ENCODE measurements at regions not wholly inside any gene's neighbourhood (a gene's known extent, or its start where the extent isn't known, plus 50 kb on each side); places are given as distances from the start of the nearest gene placed in this dataset.

GRCh38 chr14:51392416-51392815 is 152.4 kb downstream of the TMX1 start:
- Mint-ChIP-seq H3K9me3 (peaks cover 2% of the 10 kb centered on the region), H3K4me1 (peaks cover 47% of the 10 kb centered on the region), H3K4me3 (no peak overlapping the region), H3K27me3 (ENCODE audit: low read depth) (no peaks in the 10 kb centered on the region), H3K36me3 (ENCODE audit: low read depth) (no peaks in the 10 kb centered on the region), H3K27ac (ENCODE audit: unreplicated experiment) (no peak overlapping the region)
- TF ChIP-seq CTCF (conservative IDR thresholded peaks at IDR 0.05): no peak
- no peak for DNase-seq (ENCODE audit: low read depth, low spot score)

GRCh38 chr14:51394384-51394783 is 154.3 kb downstream of the TMX1 start:
- TF ChIP-seq CTCF (conservative IDR thresholded peaks at IDR 0.05): no peak
- peaks cover 2% of the 10 kb centered on the region for H3K9me3 Mint-ChIP-seq
- no peaks in the 10 kb centered on the region for H3K36me3 Mint-ChIP-seq (ENCODE audit: low read depth)
- no peak overlapping the region for H3K4me3 Mint-ChIP-seq
- DNase-seq (ENCODE audit: low read depth, low spot score): no peak
- H3K4me1 Mint-ChIP-seq: peaks cover 35% of the 10 kb centered on the region
- no peak overlapping the region for H3K27ac Mint-ChIP-seq (ENCODE audit: unreplicated experiment)
- H3K27me3 Mint-ChIP-seq (ENCODE audit: low read depth): no peaks in the 10 kb centered on the region

- no peak for DNase-seq (ENCODE audit: low read depth, low spot score)
- TF ChIP-seq CTCF (conservative IDR thresholded peaks at IDR 0.05): no peak
- peak overlapping the region; percentile 95 for H3K27ac Mint-ChIP-seq (ENCODE audit: unreplicated experiment)
- no peaks in the 10 kb centered on the region for H3K36me3 Mint-ChIP-seq (ENCODE audit: low read depth)
- H3K4me1 Mint-ChIP-seq: peaks cover 35% of the 10 kb centered on the region
- H3K27me3 Mint-ChIP-seq (ENCODE audit: low read depth): no peaks in the 10 kb centered on the region
- H3K9me3 Mint-ChIP-seq: peaks cover 2% of the 10 kb centered on the region
- peak overlapping the region; percentile 1 for H3K4me3 Mint-ChIP-seq
These were observed 154.8 kb downstream of the TMX1 start for GRCh38 chr14:51394804-51395203.

GRCh38 chr14:51395361-51395849 is 155.4 kb downstream of the TMX1 start:
- H3K36me3 Mint-ChIP-seq (ENCODE audit: low read depth): no peaks in the 10 kb centered on the region
- peaks cover 31% of the 10 kb centered on the region for H3K4me1 Mint-ChIP-seq
- no peaks in the 10 kb centered on the region for H3K9me3 Mint-ChIP-seq
- H3K27ac Mint-ChIP-seq (ENCODE audit: unreplicated experiment): peak overlapping the region; percentile 95
- peak overlapping the region; percentile 1 for H3K4me3 Mint-ChIP-seq
- DNase-seq (ENCODE audit: low read depth, low spot score): peak; percentile 29
- TF ChIP-seq CTCF (conservative IDR thresholded peaks at IDR 0.05): no peak
- H3K27me3 Mint-ChIP-seq (ENCODE audit: low read depth): no peaks in the 10 kb centered on the region

GRCh38 chr14:51396222-51396815 is 156.3 kb downstream of the TMX1 start:
- no peak for TF ChIP-seq CTCF (conservative IDR thresholded peaks at IDR 0.05)
- Mint-ChIP-seq H3K9me3 (no peaks in the 10 kb centered on the region), H3K27me3 (ENCODE audit: low read depth) (no peaks in the 10 kb centered on the region), H3K27ac (ENCODE audit: unreplicated experiment) (peak overlapping the region; percentile 95), H3K4me3 (no peak overlapping the region), H3K4me1 (peaks cover 31% of the 10 kb centered on the region), H3K36me3 (ENCODE audit: low read depth) (no peaks in the 10 kb centered on the region)
- DNase-seq (ENCODE audit: low read depth, low spot score): no peak

All from neural crest cell (in vitro differentiated cells).